GM12878 (cell line): ENCODE measurements at regions not wholly inside any gene's neighbourhood (a gene's known extent, or its start where the extent isn't known, plus 50 kb on each side); places are given as distances from the start of the nearest gene placed in this dataset.

Experiments
- CBFB ChIP-seq: IDR thresholded peaks from 2 replicates; pipeline ENCODE4 v1.6.1; 2016; ENCODE audit warnings: antibody characterized with exemption, low read depth
- CHD4 ChIP-seq: fragments of 200-600 bp; sonication (generic); IDR thresholded peaks from 2 replicates; pipeline ENCODE4 v1.6.1; 2016; ENCODE audit warnings: mild to moderate bottlenecking
- POLR2AphosphoS5 ChIP-seq: IDR thresholded peaks from 2 replicates; pipeline ENCODE4 v1.6.1; 2011; ENCODE audit warnings: mild to moderate bottlenecking, low read length, inconsistent platforms

DNA sequence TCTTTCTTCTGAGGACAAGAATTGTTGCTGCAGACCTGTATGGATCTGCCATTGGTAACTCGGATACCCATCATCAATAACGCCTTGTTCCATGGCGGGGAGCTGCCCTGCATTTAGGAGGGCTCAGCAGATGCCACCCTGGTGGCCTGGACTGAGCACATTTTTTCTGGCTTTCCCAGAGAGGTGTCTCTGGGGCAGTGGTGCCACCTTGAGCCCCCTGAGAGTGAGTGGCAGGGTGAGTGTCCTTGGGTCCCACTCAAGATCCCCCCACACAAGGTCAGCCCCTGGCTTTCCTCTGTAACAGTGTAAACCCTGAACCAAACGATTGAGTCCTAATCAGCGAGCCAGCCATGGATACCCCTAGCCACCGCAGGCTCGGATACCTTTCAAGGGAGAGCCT, 258.6 kb downstream of the GLRX3 start:
- TF ChIP-seq POLR2AphosphoS5 (no peak), CHD4 (no peak), CBFB (no peak)
